ENCODE measurements at regions not wholly inside any gene's neighbourhood (a gene's known extent, or its start where the extent isn't known, plus 50 kb on each side); places are given as distances from the start of the nearest gene placed in this dataset.
"Not testable (repeated sequence)": the region's sequence is repeated elsewhere in the genome, so short reads cannot be mapped to it uniquely, and the experiment has no call there.

DNA sequence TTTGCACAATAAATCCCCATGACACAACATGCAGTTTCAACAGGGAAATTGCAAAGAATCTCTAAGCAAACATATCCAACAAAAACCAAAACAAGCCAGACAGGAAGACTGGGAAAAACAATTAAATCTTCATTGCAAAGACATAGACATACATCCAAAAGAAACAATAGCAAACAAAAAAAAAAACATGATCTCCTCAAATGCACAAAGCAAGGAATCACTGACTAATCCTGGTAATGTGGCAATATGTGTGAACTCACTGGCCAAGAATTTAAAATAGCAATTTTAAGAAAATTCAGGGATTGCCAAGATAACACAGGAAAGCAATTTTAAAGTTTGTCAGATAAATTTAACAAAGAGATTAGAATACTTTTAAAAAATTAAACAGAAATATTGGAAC, 520.1 kb upstream of the SMC2 start:
- ChIA-PET CTCF (no interaction called here), POLR2A (no interaction called here)
- TF ChIP-seq, protein P1, sequence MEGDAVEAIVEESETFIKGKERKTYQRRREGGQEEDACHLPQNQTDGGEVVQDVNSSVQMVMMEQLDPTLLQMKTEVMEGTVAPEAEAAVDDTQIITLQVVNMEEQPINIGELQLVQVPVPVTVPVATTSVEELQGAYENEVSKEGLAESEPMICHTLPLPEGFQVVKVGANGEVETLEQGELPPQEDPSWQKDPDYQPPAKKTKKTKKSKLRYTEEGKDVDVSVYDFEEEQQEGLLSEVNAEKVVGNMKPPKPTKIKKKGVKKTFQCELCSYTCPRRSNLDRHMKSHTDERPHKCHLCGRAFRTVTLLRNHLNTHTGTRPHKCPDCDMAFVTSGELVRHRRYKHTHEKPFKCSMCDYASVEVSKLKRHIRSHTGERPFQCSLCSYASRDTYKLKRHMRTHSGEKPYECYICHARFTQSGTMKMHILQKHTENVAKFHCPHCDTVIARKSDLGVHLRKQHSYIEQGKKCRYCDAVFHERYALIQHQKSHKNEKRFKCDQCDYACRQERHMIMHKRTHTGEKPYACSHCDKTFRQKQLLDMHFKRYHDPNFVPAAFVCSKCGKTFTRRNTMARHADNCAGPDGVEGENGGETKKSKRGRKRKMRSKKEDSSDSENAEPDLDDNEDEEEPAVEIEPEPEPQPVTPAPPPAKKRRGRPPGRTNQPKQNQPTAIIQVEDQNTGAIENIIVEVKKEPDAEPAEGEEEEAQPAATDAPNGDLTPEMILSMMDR (IDR thresholded peaks at IDR 0.05; ENCODE audit: control extremely low read depth, extremely low read depth, low read depth, missing control alignments) = no peak
- no peak for DNase-seq (ENCODE audit: extremely low spot score)

GRCh38 chr9:103586721-103587120, 507.4 kb upstream of the SMC2 start:
- TF ChIP-seq, protein P1 (IDR thresholded peaks at IDR 0.05; ENCODE audit: control extremely low read depth, extremely low read depth, low read depth, missing control alignments) = no peak
- DNase-seq (ENCODE audit: extremely low spot score) = no peak
- ChIA-PET POLR2A (no interaction called here), CTCF (no interaction called here)

DNA sequence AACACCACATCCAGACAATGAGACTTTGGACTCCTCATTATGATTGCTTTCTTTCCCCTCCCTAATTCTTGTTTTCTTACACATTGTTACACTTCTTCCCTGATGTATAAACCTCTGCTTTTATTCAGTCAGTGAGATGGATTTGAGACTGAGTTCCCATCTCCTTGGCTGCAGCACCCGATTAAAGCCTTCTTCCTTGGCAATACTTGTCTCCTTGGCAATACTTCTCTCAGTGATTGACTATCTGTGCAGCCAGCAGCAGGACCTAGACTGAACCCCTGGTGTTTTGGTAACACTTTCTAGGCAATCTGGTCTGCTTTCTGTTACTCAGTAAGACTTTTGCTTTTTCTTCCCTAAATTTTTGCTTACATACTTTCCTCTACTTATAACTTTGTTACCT, 492.8 kb upstream of the SMC2 start:
- ChIA-PET CTCF (no interaction called here), POLR2A (no interaction called here)
- TF ChIP-seq, protein P1 (IDR thresholded peaks at IDR 0.05; ENCODE audit: control extremely low read depth, extremely low read depth, low read depth, missing control alignments) = no peak
- DNase-seq (ENCODE audit: extremely low spot score) = no peak

GRCh38 chr9:103611950-103612349, 482.2 kb upstream of the SMC2 start:
- CTCF ChIA-PET; DNase-seq (ENCODE audit: extremely low spot score); POLR2A ChIA-PET: not testable (repeated sequence)

GRCh38 chr9:103615994-103616393, 478.1 kb upstream of the SMC2 start:
- ChIA-PET CTCF (no interaction called here), POLR2A (no interaction called here)
- no peak for DNase-seq (ENCODE audit: extremely low spot score)
- TF ChIP-seq, protein P1 (IDR thresholded peaks at IDR 0.05; ENCODE audit: control extremely low read depth, extremely low read depth, low read depth, missing control alignments) = no peak

DNA sequence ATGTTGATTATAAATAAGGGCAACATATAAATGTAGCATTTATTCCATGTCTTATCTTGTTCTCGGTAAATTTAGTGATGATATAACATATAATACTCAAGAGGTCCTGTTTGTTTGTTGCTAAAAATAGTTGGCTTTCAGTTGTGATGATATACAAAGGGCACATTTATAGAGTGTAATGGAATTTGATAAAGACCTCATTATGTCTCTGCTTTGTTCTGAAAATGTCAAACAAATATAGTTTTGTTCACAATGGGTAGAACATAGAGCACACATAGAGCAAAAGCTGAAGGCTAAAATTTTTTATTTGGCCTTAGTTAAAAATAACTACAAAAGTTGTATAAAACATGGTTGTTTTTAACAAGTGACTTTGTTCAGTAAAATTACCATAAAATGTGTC, 477.1 kb upstream of the SMC2 start:
- POLR2A ChIA-PET = no interaction called here
- DNase-seq (ENCODE audit: extremely low spot score) = no peak
- TF ChIP-seq, protein P1 (IDR thresholded peaks at IDR 0.05; ENCODE audit: control extremely low read depth, extremely low read depth, low read depth, missing control alignments) = no peak
- CTCF ChIA-PET = no interaction called here

DNA sequence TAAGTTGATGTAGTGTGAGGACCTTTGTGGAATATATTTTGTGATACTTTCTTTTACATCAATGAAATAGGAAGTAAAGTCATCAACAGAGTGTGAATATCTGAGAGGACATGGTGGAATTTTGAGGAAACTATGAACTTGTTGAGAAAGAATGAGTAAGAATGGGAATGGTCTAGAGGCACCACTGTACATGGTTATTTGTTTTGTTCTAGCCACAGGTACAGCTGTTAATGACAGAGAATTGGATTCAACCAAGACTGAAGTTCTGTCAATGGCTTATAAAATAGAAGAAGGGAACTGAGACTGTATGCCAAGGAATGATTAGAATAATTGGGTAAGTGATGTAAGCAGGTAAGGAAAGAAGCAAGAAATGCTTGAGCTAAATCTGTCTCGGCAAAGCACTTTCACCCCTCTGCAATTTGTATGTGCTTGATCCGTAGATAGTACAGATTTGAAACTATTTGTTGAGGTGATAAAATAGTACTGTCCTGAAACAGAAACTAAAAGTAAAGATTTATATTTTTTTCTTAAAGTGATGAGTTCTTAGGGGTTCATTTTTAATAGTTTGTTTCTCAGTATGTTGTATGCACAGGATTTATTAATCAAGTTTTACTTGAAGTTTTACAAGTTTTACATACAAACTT, 468.8 kb upstream of the SMC2 start:
- no peak for DNase-seq (ENCODE audit: extremely low spot score)
- TF ChIP-seq, protein P1 (IDR thresholded peaks at IDR 0.05; ENCODE audit: control extremely low read depth, extremely low read depth, low read depth, missing control alignments) = no peak
- ChIA-PET CTCF (no interaction called here), POLR2A (no interaction called here)

Measured in GM10248 (cell line).